SU-DHL-6 (cell line): ENCODE measurements at regions not wholly inside any gene's neighbourhood (a gene's known extent, or its start where the extent isn't known, plus 50 kb on each side); places are given as distances from the start of the nearest gene placed in this dataset.

Experiments
- H2AFZ ChIP-seq: fragments of 200-600 bp; sonication (generic); 2 replicates; pipeline ENCODE4 v1.6.1; 2014; ENCODE audit warnings: low read depth, mild to moderate bottlenecking, moderate library complexity, mixed read lengths, antibody characterized with exemption, low read length; ENCODE audit not compliant: severe bottlenecking
- H3F3A ChIP-seq: fragments of 200-600 bp; shearing (Covaris generic); 2 replicates; pipeline ENCODE4 v1.6.0; 2016; ENCODE audit warnings: antibody characterized with exemption, mild to moderate bottlenecking; ENCODE audit not compliant: insufficient read depth
- H3K27ac ChIP-seq: fragments of 200-600 bp; sonication (generic); 2 replicates; pipeline ENCODE4 v1.5.1; 2016; ENCODE audit warnings: low read depth, mild to moderate bottlenecking, low read length, moderate library complexity, mixed read lengths
- H3K27me3 ChIP-seq: fragments of 200-600 bp; sonication (generic), shearing (Covaris generic); 2 replicates; pipeline ENCODE4 v1.6.0; 2014; ENCODE audit warnings: mild to moderate bottlenecking, low read length
- H3K36me3 ChIP-seq: fragments of 200-600 bp; sonication (generic); 2 replicates; pipeline ENCODE4 v1.6.1; 2014; ENCODE audit warnings: mild to moderate bottlenecking, low read length, mixed read lengths
- H3K4me2 ChIP-seq: fragments of 300-600, 200-600 bp; shearing (Covaris generic), sonication (generic); 2 replicates; pipeline ENCODE4 v1.6.0; 2014; ENCODE audit warnings: low read length, low read depth, mild to moderate bottlenecking; ENCODE audit not compliant: poor library complexity, severe bottlenecking
- H3K4me3 ChIP-seq: fragments of 200-600 bp; sonication (generic); 2 replicates; pipeline ENCODE4 v1.5.1; 2014; ENCODE audit warnings: antibody characterized with exemption, low read length, mild to moderate bottlenecking, mixed read lengths; ENCODE audit not compliant: insufficient read depth, poor library complexity, severe bottlenecking
- H3K79me2 ChIP-seq: fragments of 200-600 bp; sonication (generic); 2 replicates; pipeline ENCODE4 v1.6.1; 2014; ENCODE audit warnings: mild to moderate bottlenecking, low read length, moderate library complexity; ENCODE audit not compliant: insufficient read depth
- H3K9ac ChIP-seq: fragments of 200-600 bp; sonication (generic); 2 replicates; pipeline ENCODE4 v1.7.0; 2014; ENCODE audit warnings: mild to moderate bottlenecking, low read length
- H3K9me2 ChIP-seq: fragments of 200-600 bp; sonication (generic); replicated peaks from 2 replicates; pipeline ENCODE4 v1.6.1; 2014; ENCODE audit warnings: low read length; ENCODE audit not compliant: insufficient read depth
- H3K9me3 ChIP-seq: fragments of 200-600 bp; sonication (generic); 2 replicates; pipeline ENCODE4 v1.6.1; 2014; ENCODE audit warnings: low read length, mixed read lengths; ENCODE audit not compliant: insufficient read depth
- H4K20me1 ChIP-seq: fragments of 200-600 bp; sonication (generic); 2 replicates; pipeline ENCODE4 v1.6.1; 2014; ENCODE audit warnings: low read depth, mild to moderate bottlenecking, antibody characterized with exemption, low read length, moderate library complexity, mixed read lengths
- EZH2phosphoT487 ChIP-seq: fragments of 200-600 bp; sonication (generic), shearing (Covaris generic); conservative IDR thresholded peaks from 2 replicates; pipeline ENCODE4 v1.6.1; 2018; ENCODE audit warnings: mild to moderate bottlenecking, antibody characterized with exemption, low read length, moderate library complexity, mixed read lengths
- TF ChIP-seq, protein P1 (sequence below): fragments of 200-600 bp; sonication (generic); IDR thresholded peaks from one replicate; pipeline ENCODE4 v1.5.1; 2017; ENCODE audit warnings: antibody characterized with exemption, mild to moderate bottlenecking, low read length, moderate library complexity; ENCODE audit not compliant: insufficient read depth, poor library complexity, severe bottlenecking

DNA sequence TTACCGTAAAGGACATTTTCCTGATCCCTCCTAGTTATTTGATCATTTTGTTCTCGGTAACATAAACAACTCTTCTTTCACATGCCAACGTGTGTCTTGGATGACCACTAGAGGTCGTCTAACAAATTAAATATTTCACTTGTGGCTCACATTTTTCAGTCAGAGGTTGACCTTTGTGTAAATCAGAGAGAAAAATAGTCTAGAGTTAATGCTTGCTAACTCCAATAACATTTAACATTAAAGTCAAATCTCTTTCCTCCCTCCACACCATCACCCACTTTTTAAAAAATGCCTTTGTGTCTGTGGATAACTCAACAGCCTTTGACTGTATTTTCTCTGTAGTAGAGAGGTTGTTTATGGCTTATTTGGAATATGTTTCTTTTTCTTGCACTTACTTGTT is 220.5 kb upstream of the B3GALT2 start:
- Histone ChIP-seq H3K9ac (peak overlapping the region; percentile 18; the same call in 1 of the 2 replicates), H3K9me2 (no peaks in the 10 kb centered on the region), H3K4me2 (peak overlapping the region; percentile 31), H3K9me3 (no peaks in the 10 kb centered on the region), H3K36me3 (no peaks in the 10 kb centered on the region), H3F3A (no peaks in the 10 kb centered on the region), H3K4me3 (no peak overlapping the region), H4K20me1 (no peaks in the 10 kb centered on the region), H3K27me3 (no peaks in the 10 kb centered on the region), H3K27ac (0 out of 2 replicates have a peak overlapping the region, but pooled peaks have one; percentile 12), H2AFZ (peak overlapping the region; percentile 93), H3K79me2 (no peaks in the 10 kb centered on the region)
- no peak for TF ChIP-seq EZH2phosphoT487
- TF ChIP-seq, protein P1, sequence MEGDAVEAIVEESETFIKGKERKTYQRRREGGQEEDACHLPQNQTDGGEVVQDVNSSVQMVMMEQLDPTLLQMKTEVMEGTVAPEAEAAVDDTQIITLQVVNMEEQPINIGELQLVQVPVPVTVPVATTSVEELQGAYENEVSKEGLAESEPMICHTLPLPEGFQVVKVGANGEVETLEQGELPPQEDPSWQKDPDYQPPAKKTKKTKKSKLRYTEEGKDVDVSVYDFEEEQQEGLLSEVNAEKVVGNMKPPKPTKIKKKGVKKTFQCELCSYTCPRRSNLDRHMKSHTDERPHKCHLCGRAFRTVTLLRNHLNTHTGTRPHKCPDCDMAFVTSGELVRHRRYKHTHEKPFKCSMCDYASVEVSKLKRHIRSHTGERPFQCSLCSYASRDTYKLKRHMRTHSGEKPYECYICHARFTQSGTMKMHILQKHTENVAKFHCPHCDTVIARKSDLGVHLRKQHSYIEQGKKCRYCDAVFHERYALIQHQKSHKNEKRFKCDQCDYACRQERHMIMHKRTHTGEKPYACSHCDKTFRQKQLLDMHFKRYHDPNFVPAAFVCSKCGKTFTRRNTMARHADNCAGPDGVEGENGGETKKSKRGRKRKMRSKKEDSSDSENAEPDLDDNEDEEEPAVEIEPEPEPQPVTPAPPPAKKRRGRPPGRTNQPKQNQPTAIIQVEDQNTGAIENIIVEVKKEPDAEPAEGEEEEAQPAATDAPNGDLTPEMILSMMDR, result peak; percentile 72

DNA sequence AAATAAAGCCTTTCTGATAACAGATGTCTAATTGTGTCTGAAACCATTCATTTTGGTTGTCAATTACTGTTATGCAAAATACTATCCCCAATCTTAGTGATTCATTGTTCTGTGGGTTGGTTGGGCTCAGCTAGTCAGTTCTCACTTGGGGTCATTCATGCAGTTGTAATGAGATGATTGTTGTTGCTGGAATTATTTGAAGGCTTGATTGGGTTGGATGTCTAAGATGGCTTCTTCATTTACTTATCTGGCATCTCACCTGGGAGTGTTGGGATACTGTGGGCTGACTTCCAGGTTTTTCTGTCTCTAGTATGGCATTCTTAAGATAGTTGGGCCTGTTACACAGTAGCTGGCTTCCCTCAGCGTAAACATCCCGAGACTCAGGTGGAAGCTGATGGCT is 217.8 kb upstream of the B3GALT2 start:
- H3K4me2 ChIP-seq, result no peak overlapping the region
- TF ChIP-seq, protein P1, result no peak
- TF ChIP-seq EZH2phosphoT487, result no peak

DNA sequence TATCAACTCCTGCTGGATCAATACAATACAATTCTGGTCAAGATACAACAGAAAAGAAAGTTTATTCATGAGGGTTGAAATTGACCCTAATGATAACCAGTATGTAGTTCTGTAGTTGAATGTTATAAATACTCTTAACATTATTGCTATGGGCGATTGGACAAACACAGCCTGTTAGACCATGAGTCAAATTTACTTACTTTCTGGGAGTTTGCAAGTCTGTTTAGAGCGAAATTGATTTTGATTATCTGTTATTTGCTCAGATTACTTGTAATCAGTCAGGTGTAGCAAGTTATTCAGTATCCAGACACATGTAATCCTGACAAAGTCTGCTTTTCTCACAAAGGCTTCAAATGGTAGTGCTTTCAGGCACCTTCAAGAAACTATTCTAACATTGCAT is 216.6 kb upstream of the B3GALT2 start:
- Histone ChIP-seq H3K4me2 (no peak overlapping the region), H3K79me2 (no peaks in the 10 kb centered on the region), H3K9me3 (no peaks in the 10 kb centered on the region), H3K27me3 (no peaks in the 10 kb centered on the region), H3F3A (no peaks in the 10 kb centered on the region), H3K9ac (no peak overlapping the region), H3K4me3 (no peak overlapping the region), H2AFZ (no peak overlapping the region), H3K36me3 (no peaks in the 10 kb centered on the region), H3K27ac (no peak overlapping the region), H3K9me2 (no peaks in the 10 kb centered on the region), H4K20me1 (no peaks in the 10 kb centered on the region)
- TF ChIP-seq, protein P1, result no peak
- no peak for TF ChIP-seq EZH2phosphoT487

More for the DNA sequence above, 217.8 kb upstream of the B3GALT2 start:
- Histone ChIP-seq H3K9ac (no peak overlapping the region), H3F3A (no peaks in the 10 kb centered on the region), H3K36me3 (no peaks in the 10 kb centered on the region), H3K9me3 (no peaks in the 10 kb centered on the region), H3K9me2 (no peaks in the 10 kb centered on the region), H4K20me1 (no peaks in the 10 kb centered on the region), H3K27me3 (no peaks in the 10 kb centered on the region), H3K27ac (no peak overlapping the region), H3K4me3 (no peak overlapping the region), H3K79me2 (no peaks in the 10 kb centered on the region), H2AFZ (no peak overlapping the region)
